Stimulated activated naive CD8-positive, alpha-beta T cell treated with anti-CD3 and anti-CD28 coated beads, Interleukin-15, Interleukin-2, amounts not matched to agents 100 ng/mL and 50 ng/mL, for 24 hours (primary cell): ENCODE measurements at regions not wholly inside any gene's neighbourhood (a gene's known extent, or its start where the extent isn't known, plus 50 kb on each side); places are given as distances from the start of the nearest gene placed in this dataset.

ENCODE experiments used
- H3K27ac Mint-ChIP-seq: one replicate; pipeline ENCODE4 v1.8.0; 2021; ENCODE audit warnings: mild to moderate bottlenecking, mixed read lengths
- H3K27me3 Mint-ChIP-seq: one replicate; pipeline ENCODE4 v1.8.0; 2021; ENCODE audit warnings: mixed read lengths
- H3K36me3 Mint-ChIP-seq: one replicate; pipeline ENCODE4 v1.8.0; 2021; ENCODE audit warnings: low read depth, mixed read lengths
- H3K4me1 Mint-ChIP-seq: one replicate; pipeline ENCODE4 v1.8.0; 2021; ENCODE audit warnings: low read depth, mixed read lengths
- H3K4me3 Mint-ChIP-seq: one replicate; pipeline ENCODE4 v1.8.0; 2021; ENCODE audit warnings: mild to moderate bottlenecking, mixed read lengths
- H3K9me3 Mint-ChIP-seq: one replicate; pipeline ENCODE4 v1.8.0; 2021; ENCODE audit warnings: mixed read lengths

- Mint-ChIP-seq H3K4me1 (peaks cover 59% of the 10 kb centered on the region), H3K4me3 (no peak overlapping the region), H3K36me3 (no peaks in the 10 kb centered on the region), H3K27me3 (no peaks in the 10 kb centered on the region), H3K27ac (peak overlapping the region; percentile 58), H3K9me3 (no peaks in the 10 kb centered on the region)
These were observed 164.7 kb upstream of the KLF6 start for GRCh38 chr10:3949711-3950110.

GRCh38 chr10:3948843-3949242 is 163.8 kb upstream of the KLF6 start:
- no peaks in the 10 kb centered on the region for H3K36me3 Mint-ChIP-seq
- H3K4me1 Mint-ChIP-seq: peaks cover 61% of the 10 kb centered on the region
- no peaks in the 10 kb centered on the region for H3K27me3 Mint-ChIP-seq
- H3K9me3 Mint-ChIP-seq: no peaks in the 10 kb centered on the region
- H3K27ac Mint-ChIP-seq: peak overlapping the region; percentile 78
- H3K4me3 Mint-ChIP-seq: peak overlapping the region; percentile 67

GRCh38 chr10:3946234-3947229 is 161.5 kb upstream of the KLF6 start:
- Mint-ChIP-seq H3K9me3 (no peaks in the 10 kb centered on the region), H3K4me3 (peak overlapping the region; percentile 61), H3K36me3 (no peaks in the 10 kb centered on the region), H3K27ac (peak overlapping the region; percentile 42), H3K27me3 (no peaks in the 10 kb centered on the region), H3K4me1 (peaks cover 76% of the 10 kb centered on the region)

- peaks cover 63% of the 10 kb centered on the region for H3K4me1 Mint-ChIP-seq
- no peaks in the 10 kb centered on the region for H3K27me3 Mint-ChIP-seq
These were observed 160.0 kb upstream of the KLF6 start for GRCh38 chr10:3945026-3945425.

GRCh38 chr10:3944591-3944990 is 159.6 kb upstream of the KLF6 start:
- Mint-ChIP-seq H3K27me3 (no peaks in the 10 kb centered on the region), H3K27ac (no peak overlapping the region), H3K4me3 (no peak overlapping the region), H3K9me3 (no peaks in the 10 kb centered on the region), H3K4me1 (peaks cover 58% of the 10 kb centered on the region), H3K36me3 (no peaks in the 10 kb centered on the region)

More at GRCh38 chr10:3945026-3945425, 160.0 kb upstream of the KLF6 start:
- no peaks in the 10 kb centered on the region for H3K9me3 Mint-ChIP-seq
- no peak overlapping the region for H3K4me3 Mint-ChIP-seq
- H3K27ac Mint-ChIP-seq: peak overlapping the region; percentile 3
- no peaks in the 10 kb centered on the region for H3K36me3 Mint-ChIP-seq

GRCh38 chr10:3943695-3944257 is 158.8 kb upstream of the KLF6 start:
- Mint-ChIP-seq H3K36me3 (no peaks in the 10 kb centered on the region), H3K27ac (peak overlapping the region; percentile 12), H3K4me3 (peak overlapping the region; percentile 38), H3K4me1 (peaks cover 50% of the 10 kb centered on the region), H3K9me3 (no peaks in the 10 kb centered on the region), H3K27me3 (no peaks in the 10 kb centered on the region)

- Mint-ChIP-seq H3K27ac (peak overlapping the region; percentile 61), H3K36me3 (no peaks in the 10 kb centered on the region), H3K27me3 (no peaks in the 10 kb centered on the region), H3K4me1 (peaks cover 44% of the 10 kb centered on the region), H3K4me3 (peak overlapping the region; percentile 38), H3K9me3 (no peaks in the 10 kb centered on the region)
These were observed 158.0 kb upstream of the KLF6 start for GRCh38 chr10:3942937-3943489.

GRCh38 chr10:3941676-3942075 is 156.7 kb upstream of the KLF6 start:
- Mint-ChIP-seq H3K4me3 (no peak overlapping the region), H3K27ac (no peak overlapping the region), H3K9me3 (peaks cover 3% of the 10 kb centered on the region), H3K27me3 (no peaks in the 10 kb centered on the region), H3K4me1 (peaks cover 43% of the 10 kb centered on the region), H3K36me3 (peaks cover 3% of the 10 kb centered on the region)

- Mint-ChIP-seq H3K4me1 (peaks cover 59% of the 10 kb centered on the region), H3K9me3 (peaks cover 14% of the 10 kb centered on the region), H3K27me3 (no peaks in the 10 kb centered on the region), H3K27ac (peak overlapping the region; percentile 93), H3K36me3 (peaks cover 13% of the 10 kb centered on the region), H3K4me3 (no peak overlapping the region)
These were observed 151.5 kb upstream of the KLF6 start for GRCh38 chr10:3936422-3937040.

GRCh38 chr10:3935933-3936359 is 150.9 kb upstream of the KLF6 start:
- peaks cover 13% of the 10 kb centered on the region for H3K36me3 Mint-ChIP-seq
- peak overlapping the region; percentile 93 for H3K27ac Mint-ChIP-seq
- H3K27me3 Mint-ChIP-seq: no peaks in the 10 kb centered on the region
- peaks cover 14% of the 10 kb centered on the region for H3K9me3 Mint-ChIP-seq
- H3K4me3 Mint-ChIP-seq: peak overlapping the region; percentile 60
- H3K4me1 Mint-ChIP-seq: peaks cover 63% of the 10 kb centered on the region

GRCh38 chr10:3935141-3935540 is 150.1 kb upstream of the KLF6 start:
- H3K9me3 Mint-ChIP-seq: peaks cover 14% of the 10 kb centered on the region
- no peaks in the 10 kb centered on the region for H3K27me3 Mint-ChIP-seq
- H3K4me3 Mint-ChIP-seq: peak overlapping the region; percentile 60
- H3K36me3 Mint-ChIP-seq: peaks cover 13% of the 10 kb centered on the region
- H3K4me1 Mint-ChIP-seq: peaks cover 63% of the 10 kb centered on the region
- H3K27ac Mint-ChIP-seq: peak overlapping the region; percentile 93

- Mint-ChIP-seq H3K4me1 (peaks cover 63% of the 10 kb centered on the region), H3K27ac (peak overlapping the region; percentile 93), H3K36me3 (peaks cover 13% of the 10 kb centered on the region), H3K9me3 (peaks cover 14% of the 10 kb centered on the region), H3K4me3 (no peak overlapping the region), H3K27me3 (no peaks in the 10 kb centered on the region)
These were observed 148.7 kb upstream of the KLF6 start for GRCh38 chr10:3933733-3934132.

- H3K9me3 Mint-ChIP-seq: peaks cover 14% of the 10 kb centered on the region
- peaks cover 63% of the 10 kb centered on the region for H3K4me1 Mint-ChIP-seq
- H3K27ac Mint-ChIP-seq: peak overlapping the region; percentile 58
- peaks cover 13% of the 10 kb centered on the region for H3K36me3 Mint-ChIP-seq
- no peak overlapping the region for H3K4me3 Mint-ChIP-seq
- no peaks in the 10 kb centered on the region for H3K27me3 Mint-ChIP-seq
These were observed 147.8 kb upstream of the KLF6 start for GRCh38 chr10:3932597-3933375.

GRCh38 chr10:3931901-3932300 is 146.9 kb upstream of the KLF6 start:
- peaks cover 12% of the 10 kb centered on the region for H3K36me3 Mint-ChIP-seq
- no peaks in the 10 kb centered on the region for H3K27me3 Mint-ChIP-seq
- H3K9me3 Mint-ChIP-seq: peaks cover 13% of the 10 kb centered on the region
- peaks cover 61% of the 10 kb centered on the region for H3K4me1 Mint-ChIP-seq
- H3K27ac Mint-ChIP-seq: no peak overlapping the region
- H3K4me3 Mint-ChIP-seq: no peak overlapping the region
